ENCODE measurements at regions not wholly inside any gene's neighbourhood (a gene's known extent, or its start where the extent isn't known, plus 50 kb on each side); places are given as distances from the start of the nearest gene placed in this dataset.

DNA sequence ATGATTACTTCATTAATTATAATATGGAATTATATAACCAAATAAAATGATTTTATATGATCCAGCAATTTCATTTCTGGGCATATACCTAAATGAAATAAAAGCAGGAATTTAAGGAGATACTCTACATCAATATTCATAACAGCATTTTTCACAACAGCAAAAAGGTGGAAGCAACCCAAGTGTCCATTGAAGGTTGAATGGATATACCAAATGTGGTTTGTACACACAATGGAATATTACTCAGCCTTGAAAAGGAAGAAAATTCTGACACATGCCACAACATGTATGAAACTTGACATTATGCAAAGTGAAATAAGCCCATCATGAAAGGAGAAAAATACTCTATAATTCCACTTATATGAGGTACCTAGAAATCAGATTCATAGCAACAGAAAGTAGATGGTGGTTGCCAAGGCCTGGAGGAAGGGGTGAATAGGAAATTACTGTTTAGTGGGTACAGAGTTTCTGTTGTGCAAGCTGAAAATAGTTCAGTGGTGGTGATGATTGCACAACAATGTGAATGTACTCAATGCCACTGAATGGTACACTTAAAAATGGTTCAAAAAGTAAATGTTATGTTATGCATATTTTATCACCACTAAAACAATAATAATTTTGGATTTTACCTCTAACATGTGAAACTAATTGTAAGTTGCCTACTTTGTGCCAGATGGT is 471.5 kb downstream of the SPRY1 start:
- TF ChIP-seq, protein P1, sequence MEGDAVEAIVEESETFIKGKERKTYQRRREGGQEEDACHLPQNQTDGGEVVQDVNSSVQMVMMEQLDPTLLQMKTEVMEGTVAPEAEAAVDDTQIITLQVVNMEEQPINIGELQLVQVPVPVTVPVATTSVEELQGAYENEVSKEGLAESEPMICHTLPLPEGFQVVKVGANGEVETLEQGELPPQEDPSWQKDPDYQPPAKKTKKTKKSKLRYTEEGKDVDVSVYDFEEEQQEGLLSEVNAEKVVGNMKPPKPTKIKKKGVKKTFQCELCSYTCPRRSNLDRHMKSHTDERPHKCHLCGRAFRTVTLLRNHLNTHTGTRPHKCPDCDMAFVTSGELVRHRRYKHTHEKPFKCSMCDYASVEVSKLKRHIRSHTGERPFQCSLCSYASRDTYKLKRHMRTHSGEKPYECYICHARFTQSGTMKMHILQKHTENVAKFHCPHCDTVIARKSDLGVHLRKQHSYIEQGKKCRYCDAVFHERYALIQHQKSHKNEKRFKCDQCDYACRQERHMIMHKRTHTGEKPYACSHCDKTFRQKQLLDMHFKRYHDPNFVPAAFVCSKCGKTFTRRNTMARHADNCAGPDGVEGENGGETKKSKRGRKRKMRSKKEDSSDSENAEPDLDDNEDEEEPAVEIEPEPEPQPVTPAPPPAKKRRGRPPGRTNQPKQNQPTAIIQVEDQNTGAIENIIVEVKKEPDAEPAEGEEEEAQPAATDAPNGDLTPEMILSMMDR (IDR thresholded peaks at IDR 0.05), result no peak
- TF ChIP-seq ZFX (IDR thresholded peaks at IDR 0.05; ENCODE audit: borderline replicate concordance), result no peak

Data from 22Rv1 (cell line).